HCT116 (cell line): ENCODE measurements at regions not wholly inside any gene's neighbourhood (a gene's known extent, or its start where the extent isn't known, plus 50 kb on each side); places are given as distances from the start of the nearest gene placed in this dataset.

Source experiments
- ATAC-seq: fragments of 200-7000 bp; cut with Tn5 transposase; 2 replicates; pipeline ENCODE4 v1.9.1; 2020; ENCODE audit warnings: mild to moderate bottlenecking, moderate library complexity
- BruUV-seq: library from RNA; stranded (reverse); fragments of 400-500 nt; replicated peaks from 2 replicates; lab custom pipeline; 2021; lab: Mats Ljungman, UMichigan
- CTCF ChIA-PET: fragments of 300-600 bp; sonication (Branson Sonifier 250); formaldehyde crosslinking; loops from one replicate; lab custom pipeline; 2021; ENCODE audit warnings: antibody characterized with exemption; lab: Charles Lee
- POLR2A ChIA-PET: fragments of 300-600, 350-600 bp; sonication (Branson Sonifier 250); formaldehyde crosslinking; loops from one replicate; lab custom pipeline; 2021; ENCODE audit warnings: antibody characterized with exemption; lab: Charles Lee
- RAD21 ChIA-PET, 2 experiments: fragments of 300-600 bp; sonication (Branson Sonifier 250); formaldehyde crosslinking; loops; one replicate each; lab custom pipeline; 2023; ENCODE audit warnings: low total read pairs in 2 of 2; ENCODE audit not compliant: uncharacterized antibody in 2 of 2, unreplicated experiment in 2 of 2, low non-redundant PET in 1 of 2; lab: Charles Lee
- DNase-seq: peaks from one replicate; pipeline ENCODE4 v3.0.0-alpha.2; 2010; ENCODE audit warnings: low read depth, low spot score
- H2AFZ ChIP-seq: fragments of 200-600 bp; shearing (Covaris generic), sonication (generic); 2 replicates; pipeline ENCODE4 v1.6.1; 2017; ENCODE audit warnings: low read depth, mixed run types, mixed read lengths, antibody characterized with exemption, low read length; ENCODE audit not compliant: poor library complexity, severe bottlenecking
- H3K27ac ChIP-seq: 2 replicates; pipeline ENCODE4 v1.5.1; 2012; ENCODE audit warnings: low read depth, low read length
- H3K27me3 ChIP-seq: fragments of 200-600 bp; sonication (generic); 2 replicates; pipeline ENCODE4 v1.6.1; 2016; ENCODE audit warnings: mixed run types, low read length, mixed read lengths; ENCODE audit not compliant: insufficient read depth
- H3K36me3 ChIP-seq, 2 experiments: fragments of 200-500 bp in 1 of 2; fragments of 200-600 bp in 1 of 2; sonication (Bioruptor generic) in 1 of 2; sonication (generic) in 1 of 2; 2 replicates each; pipeline versions ENCODE4 v1.5.1 to v1.6.1; 2014 to 2016; ENCODE audit warnings: low read length in 2 of 2, inconsistent platforms in 1 of 2, mixed read lengths in 1 of 2, mixed run types in 1 of 2; ENCODE audit not compliant: insufficient read depth in 2 of 2, control insufficient read depth in 1 of 2
- H3K4me1 ChIP-seq, 2 experiments: fragments of 200-600 bp in 1 of 2; sonication (generic) in 1 of 2; 2 replicates each; pipeline versions ENCODE4 v1.5.1 to v1.6.1; 2012 to 2017; ENCODE audit warnings: low read length in 2 of 2, inconsistent platforms in 1 of 2, mild to moderate bottlenecking in 1 of 2, mixed read lengths in 1 of 2, mixed run types in 1 of 2, moderate library complexity in 1 of 2; ENCODE audit not compliant: insufficient read depth in 2 of 2, control insufficient read depth in 1 of 2
- H3K4me2 ChIP-seq: fragments of 200-600 bp; sonication (generic); 2 replicates; pipeline ENCODE4 v1.6.1; 2017; ENCODE audit warnings: mixed run types, low read length, mixed read lengths
- H3K4me3 ChIP-seq, 2 experiments: fragments of 200-600 bp in 1 of 2; sonication (generic) in 1 of 2; replicated peaks in 1 of 2; 2 replicates each; pipeline ENCODE4 v1.5.1; 2011 to 2016; ENCODE audit warnings: low read length in 2 of 2, control low read depth in 1 of 2, low read depth in 1 of 2, mild to moderate bottlenecking in 1 of 2, mixed read lengths in 1 of 2, mixed run types in 1 of 2
- H3K79me2 ChIP-seq: fragments of 200-600 bp; sonication (generic); 2 replicates; pipeline ENCODE4 v1.6.1; 2017; ENCODE audit warnings: mild to moderate bottlenecking, mixed run types, low read length, moderate library complexity, mixed read lengths; ENCODE audit not compliant: insufficient read depth
- H3K9ac ChIP-seq: fragments of 200-600 bp; sonication (generic); 2 replicates; pipeline ENCODE4 v1.6.1; 2016; ENCODE audit warnings: low read length, mixed read lengths
- H3K9me2 ChIP-seq: fragments of 200-600 bp; sonication (generic), shearing (Covaris generic); 2 replicates; pipeline ENCODE4 v1.6.1; 2017; ENCODE audit warnings: mixed run types, mild to moderate bottlenecking, moderate library complexity; ENCODE audit not compliant: insufficient read depth
- H3K9me3 ChIP-seq, 2 experiments: fragments of 200-500 bp in 1 of 2; fragments of 200-600 bp in 1 of 2; sonication (Bioruptor generic) in 1 of 2; sonication (generic) in 1 of 2; 2 replicates each; pipeline ENCODE4 v1.6.1; 2014 to 2017; ENCODE audit warnings: low read length in 2 of 2, mixed read lengths in 2 of 2, inconsistent platforms in 1 of 2, low read depth in 1 of 2, mild to moderate bottlenecking in 1 of 2, mixed run types in 1 of 2, moderate library complexity in 1 of 2; ENCODE audit not compliant: control insufficient read depth in 1 of 2, insufficient read depth in 1 of 2
- H4K20me1 ChIP-seq: fragments of 200-600 bp; sonication (generic), shearing (Covaris generic); 2 replicates; pipeline ENCODE4 v1.6.1; 2017; ENCODE audit warnings: mixed run types, mild to moderate bottlenecking, moderate library complexity; ENCODE audit not compliant: insufficient read depth
- CBX3 ChIP-seq: IDR thresholded peaks from 2 replicates; pipeline ENCODE4 v1.6.1; 2012; ENCODE audit warnings: low read depth
- CEBPB ChIP-seq: IDR thresholded peaks from 2 replicates; pipeline ENCODE4 v1.6.1; 2012; ENCODE audit warnings: low read depth
- ELF1 ChIP-seq: IDR thresholded peaks from 2 replicates; pipeline ENCODE4 v1.6.1; 2012; ENCODE audit warnings: low read depth, borderline replicate concordance
- POLR2A ChIP-seq: IDR thresholded peaks from 2 replicates; pipeline ENCODE4 v1.7.0; 2011; ENCODE audit warnings: borderline replicate concordance; ENCODE audit not compliant: insufficient read depth, insufficient read length; ENCODE audit errors: extremely low read depth
- SIN3A ChIP-seq: IDR thresholded peaks from 2 replicates; pipeline ENCODE4 v1.6.1; 2012; ENCODE audit warnings: low read depth
- SP1 ChIP-seq: IDR thresholded peaks from 2 replicates; pipeline ENCODE4 v1.6.1; 2012; ENCODE audit warnings: low read depth
- SRF ChIP-seq: IDR thresholded peaks from 2 replicates; pipeline ENCODE4 v1.6.1; 2012; ENCODE audit warnings: low read depth
- TCF7L2 ChIP-seq: IDR thresholded peaks from 2 replicates; pipeline ENCODE4 v1.7.0; 2011; ENCODE audit warnings: borderline replicate concordance, inconsistent platforms; ENCODE audit not compliant: insufficient read depth, insufficient read length; ENCODE audit errors: extremely low read depth
- YY1 ChIP-seq: IDR thresholded peaks from 2 replicates; pipeline ENCODE4 v1.6.1; 2011; ENCODE audit warnings: low read length, low read depth, moderate library complexity, mild to moderate bottlenecking; ENCODE audit not compliant: insufficient replicate concordance; ENCODE audit errors: extremely low read depth
- ZFX ChIP-seq: fragments of 450-650 bp; IDR thresholded peaks from 2 replicates; pipeline ENCODE4 v1.6.1; 2017
- ZNF274 ChIP-seq: fragments of 200-500 bp; sonication (Bioruptor generic); IDR thresholded peaks from 2 replicates; pipeline ENCODE4 v1.6.1; 2014; ENCODE audit warnings: mild to moderate bottlenecking, low read depth, low read length, inconsistent platforms
- intact Hi-C: fragments of 100-400 bp; cut with micrococcal nuclease; formaldehyde crosslinking; loops from 2 replicates; pipeline ENCODE4 v1.10.0; 2022
- TF ChIP-seq, protein P1 (sequence below): IDR thresholded peaks from 2 replicates; pipeline ENCODE4 v1.6.1; 2012
- TF ChIP-seq, protein P2 (sequence below): IDR thresholded peaks from 2 replicates; pipeline ENCODE4 v1.6.1; 2011; ENCODE audit warnings: mild to moderate bottlenecking, low read length, moderate library complexity; ENCODE audit not compliant: insufficient replicate concordance; ENCODE audit errors: extremely low read depth

DNA sequence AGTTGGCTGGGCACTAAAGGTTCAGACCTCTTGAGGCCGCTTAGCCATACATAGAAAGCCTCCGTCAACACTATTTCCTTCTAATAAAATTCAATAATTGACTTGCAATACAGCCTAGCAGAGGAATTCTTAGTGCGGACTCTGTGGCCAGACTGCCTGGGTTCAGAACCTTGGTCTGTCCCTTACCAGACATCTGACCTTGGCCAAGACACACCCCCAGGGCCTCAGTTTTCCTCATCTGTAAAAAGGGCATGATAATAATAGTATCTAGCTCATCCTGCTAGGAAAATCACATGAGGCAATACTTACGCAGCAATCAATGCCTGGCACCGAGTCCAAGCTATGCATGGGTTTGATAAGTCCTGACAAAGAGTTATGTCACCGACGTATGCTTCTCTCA is 148.2 kb upstream of the SOD1 start:
- DNase-seq, result no peak
- TF ChIP-seq YY1 (no peak), ZFX (no peak), SRF (no peak), SIN3A (no peak), CBX3 (no peak), ZNF274 (no peak), TCF7L2 (no peak), ELF1 (no peak), SP1 (no peak), CEBPB (no peak), POLR2A (no peak)
- TF ChIP-seq, protein P1, sequence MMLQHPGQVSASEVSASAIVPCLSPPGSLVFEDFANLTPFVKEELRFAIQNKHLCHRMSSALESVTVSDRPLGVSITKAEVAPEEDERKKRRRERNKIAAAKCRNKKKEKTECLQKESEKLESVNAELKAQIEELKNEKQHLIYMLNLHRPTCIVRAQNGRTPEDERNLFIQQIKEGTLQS, result no peak
- TF ChIP-seq, protein P2, sequence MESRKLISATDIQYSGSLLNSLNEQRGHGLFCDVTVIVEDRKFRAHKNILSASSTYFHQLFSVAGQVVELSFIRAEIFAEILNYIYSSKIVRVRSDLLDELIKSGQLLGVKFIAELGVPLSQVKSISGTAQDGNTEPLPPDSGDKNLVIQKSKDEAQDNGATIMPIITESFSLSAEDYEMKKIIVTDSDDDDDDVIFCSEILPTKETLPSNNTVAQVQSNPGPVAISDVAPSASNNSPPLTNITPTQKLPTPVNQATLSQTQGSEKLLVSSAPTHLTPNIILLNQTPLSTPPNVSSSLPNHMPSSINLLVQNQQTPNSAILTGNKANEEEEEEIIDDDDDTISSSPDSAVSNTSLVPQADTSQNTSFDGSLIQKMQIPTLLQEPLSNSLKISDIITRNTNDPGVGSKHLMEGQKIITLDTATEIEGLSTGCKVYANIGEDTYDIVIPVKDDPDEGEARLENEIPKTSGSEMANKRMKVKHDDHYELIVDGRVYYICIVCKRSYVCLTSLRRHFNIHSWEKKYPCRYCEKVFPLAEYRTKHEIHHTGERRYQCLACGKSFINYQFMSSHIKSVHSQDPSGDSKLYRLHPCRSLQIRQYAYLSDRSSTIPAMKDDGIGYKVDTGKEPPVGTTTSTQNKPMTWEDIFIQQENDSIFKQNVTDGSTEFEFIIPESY, result no peak
- CTCF ChIA-PET, result no interaction called here
- Histone ChIP-seq H3K9me2 (no peaks in the 10 kb centered on the region), H3K79me2 (peaks cover 29% of the 10 kb centered on the region), H3K4me2 (no peak overlapping the region), H3K9me3 (no peaks in the 10 kb centered on the region), H3K9ac (no peak overlapping the region), H3K4me3 (no peak overlapping the region), H3K36me3 (no peaks in the 10 kb centered on the region), H3K4me1 (peaks cover 46 to 68% of the 10 kb centered on the region in 2 experiments), H4K20me1 (no peaks in the 10 kb centered on the region), H3K27me3 (no peaks in the 10 kb centered on the region), H2AFZ (no peak overlapping the region), H3K27ac (no peak overlapping the region)
- RAD21 ChIA-PET, result no interaction called here
- intact Hi-C loops, result no loop called here
- POLR2A ChIA-PET, result no interaction called here
- ATAC-seq, result no peak
- no TSS peak for BruUV-seq
